B cell (primary cell): ENCODE measurements at regions not wholly inside any gene's neighbourhood (a gene's known extent, or its start where the extent isn't known, plus 50 kb on each side); places are given as distances from the start of the nearest gene placed in this dataset.

Experiments
- CTCF ChIP-seq: fragments of 200-600 bp; IDR thresholded peaks from one replicate; pipeline ENCODE4 v1.8.0; 2022; ENCODE audit warnings: antibody characterized with exemption, mild to moderate bottlenecking
- EZH2 ChIP-seq: IDR thresholded peaks from 2 replicates; pipeline ENCODE4 v1.6.1; 2012; ENCODE audit warnings: borderline replicate concordance, low read depth, mild to moderate bottlenecking, moderate library complexity, low read length; ENCODE audit not compliant: insufficient read depth, poor library complexity, severe bottlenecking

- TF ChIP-seq CTCF = no peak
- no peak for TF ChIP-seq EZH2
Measured at GRCh38 chr1:230498704-230499103, 72.6 kb upstream of the PGBD5 start.
